Neural cell (in vitro differentiated cells): ENCODE measurements at regions not wholly inside any gene's neighbourhood (a gene's known extent, or its start where the extent isn't known, plus 50 kb on each side); places are given as distances from the start of the nearest gene placed in this dataset.

ENCODE experiments used
- H2AFZ ChIP-seq: fragments of 200-600, 300-800 bp; sonication (generic), shearing (Covaris generic); 2 replicates; pipeline ENCODE4 v1.6.0; 2014; ENCODE audit warnings: low read depth, mild to moderate bottlenecking, antibody characterized with exemption, low read length, moderate library complexity
- H3F3A ChIP-seq: fragments of 200-600 bp; shearing (Covaris generic); 2 replicates; pipeline ENCODE4 v1.6.1; 2016; ENCODE audit warnings: mild to moderate bottlenecking, moderate library complexity, mixed read lengths, antibody characterized with exemption, low read length; ENCODE audit not compliant: insufficient read depth, poor library complexity, severe bottlenecking
- H3K27ac ChIP-seq: fragments of 200-600, 300-800 bp; sonication (generic), shearing (Covaris generic); 2 replicates; pipeline ENCODE4 v1.5.1; 2014; ENCODE audit warnings: mild to moderate bottlenecking, low read length, moderate library complexity
- H3K27me3 ChIP-seq: fragments of 300-800, 200-600 bp; sonication (generic), shearing (Covaris generic); 2 replicates; pipeline ENCODE4 v1.6.0; 2014; ENCODE audit warnings: mild to moderate bottlenecking, low read depth, low read length, moderate library complexity; ENCODE audit not compliant: insufficient read depth
- H3K36me3 ChIP-seq: fragments of 300-800, 200-600 bp; sonication (generic), shearing (Covaris generic); 2 replicates; pipeline ENCODE4 v1.5.1; 2014; ENCODE audit warnings: mild to moderate bottlenecking, antibody characterized with exemption, low read length, moderate library complexity; ENCODE audit not compliant: insufficient read depth
- H3K4me2 ChIP-seq: fragments of 300-800, 200-600 bp; sonication (generic), shearing (Covaris generic); 2 replicates; pipeline ENCODE4 v1.6.0; 2014; ENCODE audit warnings: mild to moderate bottlenecking, low read length
- H3K4me3 ChIP-seq: fragments of 300-800, 200-600 bp; sonication (generic), shearing (Covaris generic); 2 replicates; pipeline ENCODE4 v1.5.1; 2014; ENCODE audit warnings: mild to moderate bottlenecking, low read length, moderate library complexity
- H3K79me2 ChIP-seq: fragments of 200-600 bp; shearing (Covaris generic); replicated peaks from 2 replicates; pipeline ENCODE4 v1.6.0; 2014; ENCODE audit warnings: mild to moderate bottlenecking, low read length, moderate library complexity; ENCODE audit not compliant: insufficient read depth
- H3K9ac ChIP-seq: fragments of 300-800, 200-600 bp; sonication (generic), shearing (Covaris generic); 2 replicates; pipeline ENCODE4 v1.6.1; 2016; ENCODE audit warnings: mild to moderate bottlenecking, low read length, mixed read lengths
- H3K9me2 ChIP-seq: fragments of 200-600 bp; shearing (Covaris generic); 2 replicates; pipeline ENCODE4 v1.6.1; 2016; ENCODE audit warnings: mild to moderate bottlenecking, low read length, mixed read lengths; ENCODE audit not compliant: insufficient read depth
- H3K9me3 ChIP-seq: fragments of 200-600, 300-800 bp; sonication (generic), shearing (Covaris generic); 2 replicates; pipeline ENCODE4 v1.6.1; 2016; ENCODE audit warnings: mild to moderate bottlenecking, mixed run types, low read length, moderate library complexity, mixed read lengths
- H4K20me1 ChIP-seq: fragments of 200-600 bp; shearing (Covaris generic); 2 replicates; pipeline ENCODE4 v1.6.1; 2016; ENCODE audit warnings: mild to moderate bottlenecking, mixed run types; ENCODE audit not compliant: insufficient read depth
- CTCF ChIP-seq: fragments of 450-650 bp; IDR thresholded peaks from 2 replicates; pipeline ENCODE4 v1.5.1; 2014; ENCODE audit warnings: antibody characterized with exemption, mild to moderate bottlenecking, moderate library complexity; ENCODE audit not compliant: poor library complexity, severe bottlenecking
- EP300 ChIP-seq: fragments of 450-650 bp; conservative IDR thresholded peaks from 2 replicates; pipeline ENCODE4 v1.6.1; 2014; ENCODE audit warnings: antibody characterized with exemption, mild to moderate bottlenecking, moderate library complexity; ENCODE audit not compliant: poor library complexity, severe bottlenecking
- EZH2 ChIP-seq: fragments of 200-600, 300-800 bp; shearing (Covaris generic), sonication (generic); IDR thresholded peaks from 2 replicates; pipeline ENCODE4 v1.6.1; 2014; ENCODE audit warnings: antibody characterized with exemption, low read length, borderline replicate concordance, mild to moderate bottlenecking; ENCODE audit not compliant: insufficient read depth, poor library complexity, severe bottlenecking
- MXI1 ChIP-seq: fragments of 450-650 bp; conservative IDR thresholded peaks from 2 replicates; pipeline ENCODE4 v1.6.1; 2014; ENCODE audit warnings: antibody characterized with exemption, mild to moderate bottlenecking; ENCODE audit not compliant: poor library complexity, severe bottlenecking
- POLR2AphosphoS5 ChIP-seq: IDR thresholded peaks from 2 replicates; pipeline ENCODE4 v1.6.1; 2012
- RAD21 ChIP-seq: fragments of 450-650 bp; conservative IDR thresholded peaks from 2 replicates; pipeline ENCODE4 v1.6.1; 2014; ENCODE audit warnings: antibody characterized with exemption, mild to moderate bottlenecking, moderate library complexity
- REST ChIP-seq: IDR thresholded peaks from 2 replicates; pipeline ENCODE4 v1.6.1; 2012; ENCODE audit warnings: borderline replicate concordance
- SMC3 ChIP-seq: fragments of 450-650 bp; conservative IDR thresholded peaks from 2 replicates; pipeline ENCODE4 v1.6.1; 2014; ENCODE audit warnings: antibody characterized with exemption, mild to moderate bottlenecking, moderate library complexity; ENCODE audit not compliant: poor library complexity
- TAF1 ChIP-seq: IDR thresholded peaks from 2 replicates; pipeline ENCODE4 v1.6.1; 2012; ENCODE audit warnings: low read depth

- Histone ChIP-seq H3F3A (no peaks in the 10 kb centered on the region), H3K4me3 (no peak overlapping the region), H4K20me1 (no peaks in the 10 kb centered on the region), H3K27ac (no peak overlapping the region), H3K9me2 (no peaks in the 10 kb centered on the region), H3K79me2 (no peaks in the 10 kb centered on the region), H3K27me3 (no peaks in the 10 kb centered on the region), H3K36me3 (no peaks in the 10 kb centered on the region), H3K4me2 (no peak overlapping the region), H3K9me3 (no peaks in the 10 kb centered on the region), H2AFZ (no peak overlapping the region), H3K9ac (no peak overlapping the region)
- no peak for TF ChIP-seq CTCF
- TF ChIP-seq TAF1: no peak
- no peak for TF ChIP-seq REST
- no peak for TF ChIP-seq POLR2AphosphoS5
- TF ChIP-seq MXI1: no peak
- TF ChIP-seq EP300: no peak
- TF ChIP-seq SMC3: no peak
- TF ChIP-seq EZH2: no peak
- no peak for TF ChIP-seq RAD21
These were observed 135.9 kb downstream of the ELAPOR2 start for GRCh38 chr7:86923527-86923926.

GRCh38 chr7:86920154-86920553 lies 139.3 kb downstream of the ELAPOR2 start:
- Histone ChIP-seq H3K9me2 (no peaks in the 10 kb centered on the region), H3K79me2 (no peaks in the 10 kb centered on the region), H3K27me3 (no peaks in the 10 kb centered on the region), H4K20me1 (no peaks in the 10 kb centered on the region), H3K9me3 (no peaks in the 10 kb centered on the region), H3K36me3 (no peaks in the 10 kb centered on the region), H3K9ac (no peak overlapping the region), H2AFZ (no peak overlapping the region), H3K27ac (no peak overlapping the region), H3K4me2 (no peak overlapping the region), H3F3A (no peaks in the 10 kb centered on the region), H3K4me3 (no peak overlapping the region)
- TF ChIP-seq RAD21 (no peak), EP300 (no peak)

GRCh38 chr7:86918245-86918644 lies 141.2 kb downstream of the ELAPOR2 start:
- H3K9me2 ChIP-seq: no peaks in the 10 kb centered on the region
- H3K79me2 ChIP-seq: no peaks in the 10 kb centered on the region
- TF ChIP-seq MXI1: no peak
- TF ChIP-seq EP300: no peak
- no peak for TF ChIP-seq RAD21
- TF ChIP-seq EZH2: no peak
- no peaks in the 10 kb centered on the region for H3F3A ChIP-seq
- no peaks in the 10 kb centered on the region for H3K9me3 ChIP-seq
- no peaks in the 10 kb centered on the region for H3K27me3 ChIP-seq
- H3K4me3 ChIP-seq: no peak overlapping the region
- H4K20me1 ChIP-seq: no peaks in the 10 kb centered on the region
- no peak overlapping the region for H2AFZ ChIP-seq
- no peak overlapping the region for H3K4me2 ChIP-seq
- no peak overlapping the region for H3K27ac ChIP-seq
- H3K36me3 ChIP-seq: no peaks in the 10 kb centered on the region
- no peak overlapping the region for H3K9ac ChIP-seq
